ENCODE measurements at regions not wholly inside any gene's neighbourhood (a gene's known extent, or its start where the extent isn't known, plus 50 kb on each side); places are given as distances from the start of the nearest gene placed in this dataset.
"Not testable (repeated sequence)": the region's sequence is repeated elsewhere in the genome, so short reads cannot be mapped to it uniquely, and the experiment has no call there.

DNA sequence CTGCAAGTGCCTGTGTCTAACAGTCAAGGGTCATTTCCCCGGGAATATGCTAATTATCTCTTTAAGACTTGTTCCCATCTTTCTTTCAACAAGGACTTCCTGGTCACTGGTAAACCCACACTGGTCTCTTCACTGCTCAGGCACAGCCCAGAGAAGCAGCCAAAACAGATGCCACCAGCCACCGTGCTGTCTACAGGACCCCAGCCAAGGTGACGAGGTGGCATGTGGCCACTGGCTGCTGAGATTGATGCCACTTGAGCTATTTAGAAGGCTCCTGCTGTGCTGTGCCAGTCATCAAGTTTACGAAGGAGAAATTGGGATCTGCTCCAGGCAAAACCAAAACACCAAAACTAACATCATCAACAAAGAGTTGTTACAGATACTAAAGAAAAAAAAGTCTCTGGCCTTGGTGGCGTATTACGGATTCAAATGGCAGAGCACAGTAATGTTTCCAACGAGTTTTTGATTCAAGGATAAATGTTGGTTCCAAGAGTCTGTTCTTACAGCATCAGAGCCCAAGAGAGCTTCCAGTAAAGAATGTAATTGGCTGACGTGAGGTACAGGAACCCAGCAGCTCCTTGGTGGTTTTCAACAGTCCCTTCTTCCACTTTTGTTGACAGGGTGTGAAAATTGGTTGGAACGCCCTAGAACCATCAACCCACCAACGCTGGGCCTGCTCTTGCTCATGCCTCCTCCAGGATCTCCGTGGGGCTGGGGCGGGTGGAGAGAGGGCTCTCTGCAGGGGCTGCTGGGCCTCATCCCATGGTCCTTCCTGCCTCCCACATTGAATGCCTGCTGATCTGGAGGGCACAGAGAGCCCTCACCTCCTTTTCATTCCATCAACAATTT is 63.7 kb upstream of the ZCCHC2 start:
- no peak overlapping the region for H3K27ac ChIP-seq (ENCODE audit: poor library complexity, severe bottlenecking)
- TF ChIP-seq, protein P1, sequence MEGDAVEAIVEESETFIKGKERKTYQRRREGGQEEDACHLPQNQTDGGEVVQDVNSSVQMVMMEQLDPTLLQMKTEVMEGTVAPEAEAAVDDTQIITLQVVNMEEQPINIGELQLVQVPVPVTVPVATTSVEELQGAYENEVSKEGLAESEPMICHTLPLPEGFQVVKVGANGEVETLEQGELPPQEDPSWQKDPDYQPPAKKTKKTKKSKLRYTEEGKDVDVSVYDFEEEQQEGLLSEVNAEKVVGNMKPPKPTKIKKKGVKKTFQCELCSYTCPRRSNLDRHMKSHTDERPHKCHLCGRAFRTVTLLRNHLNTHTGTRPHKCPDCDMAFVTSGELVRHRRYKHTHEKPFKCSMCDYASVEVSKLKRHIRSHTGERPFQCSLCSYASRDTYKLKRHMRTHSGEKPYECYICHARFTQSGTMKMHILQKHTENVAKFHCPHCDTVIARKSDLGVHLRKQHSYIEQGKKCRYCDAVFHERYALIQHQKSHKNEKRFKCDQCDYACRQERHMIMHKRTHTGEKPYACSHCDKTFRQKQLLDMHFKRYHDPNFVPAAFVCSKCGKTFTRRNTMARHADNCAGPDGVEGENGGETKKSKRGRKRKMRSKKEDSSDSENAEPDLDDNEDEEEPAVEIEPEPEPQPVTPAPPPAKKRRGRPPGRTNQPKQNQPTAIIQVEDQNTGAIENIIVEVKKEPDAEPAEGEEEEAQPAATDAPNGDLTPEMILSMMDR (IDR thresholded peaks at IDR 0.05; ENCODE audit: poor library complexity, severe bottlenecking): no peak
- no peak overlapping the region for H3K4me3 ChIP-seq (ENCODE audit: severe bottlenecking)
- ATAC-seq (ENCODE audit: low read depth): no peak
- no peaks in the 10 kb centered on the region for H3K9me3 ChIP-seq (ENCODE audit: severe bottlenecking)
- no peaks in the 10 kb centered on the region for H3K4me1 ChIP-seq (ENCODE audit: insufficient read depth, poor library complexity, severe bottlenecking)
- no peaks in the 10 kb centered on the region for H3K27me3 ChIP-seq (ENCODE audit: insufficient read depth, poor library complexity, severe bottlenecking)
- no peak for DNase-seq (ENCODE audit: low spot score)
- no peaks in the 10 kb centered on the region for H3K36me3 ChIP-seq (ENCODE audit: low read depth)

DNA sequence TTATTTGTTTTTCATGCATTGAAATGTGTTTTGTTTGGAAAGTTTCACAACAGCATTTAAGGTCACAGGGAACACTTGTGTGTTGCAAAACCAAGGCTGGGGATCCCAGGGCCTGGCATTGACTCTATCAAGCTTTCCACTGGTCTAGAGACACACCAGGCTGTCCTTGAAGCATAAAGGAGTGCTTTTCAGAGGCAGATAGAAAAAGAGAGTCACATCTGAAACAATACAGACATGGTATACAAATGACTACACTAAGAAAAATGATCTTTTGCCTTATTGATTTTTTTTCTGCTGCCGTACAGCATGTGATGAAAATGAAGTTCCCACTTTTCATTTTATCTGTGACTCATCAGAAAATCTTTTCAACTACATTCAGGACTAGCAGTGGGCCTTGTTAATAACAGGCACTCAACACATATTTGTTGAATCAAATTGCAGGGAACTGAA is 61.9 kb upstream of the ZCCHC2 start:
- DNase-seq (ENCODE audit: low spot score) (no peak), ATAC-seq (ENCODE audit: low read depth) (no peak)
- H3K36me3 ChIP-seq (ENCODE audit: low read depth): no peaks in the 10 kb centered on the region
- H3K4me1 ChIP-seq (ENCODE audit: insufficient read depth, poor library complexity, severe bottlenecking): no peaks in the 10 kb centered on the region
- no peaks in the 10 kb centered on the region for H3K27me3 ChIP-seq (ENCODE audit: insufficient read depth, poor library complexity, severe bottlenecking)
- H3K9me3 ChIP-seq (ENCODE audit: severe bottlenecking): no peaks in the 10 kb centered on the region
- no peak overlapping the region for H3K4me3 ChIP-seq (ENCODE audit: severe bottlenecking)
- no peak overlapping the region for H3K27ac ChIP-seq (ENCODE audit: poor library complexity, severe bottlenecking)
- TF ChIP-seq, protein P1 (IDR thresholded peaks at IDR 0.05; ENCODE audit: poor library complexity, severe bottlenecking): no peak

DNA sequence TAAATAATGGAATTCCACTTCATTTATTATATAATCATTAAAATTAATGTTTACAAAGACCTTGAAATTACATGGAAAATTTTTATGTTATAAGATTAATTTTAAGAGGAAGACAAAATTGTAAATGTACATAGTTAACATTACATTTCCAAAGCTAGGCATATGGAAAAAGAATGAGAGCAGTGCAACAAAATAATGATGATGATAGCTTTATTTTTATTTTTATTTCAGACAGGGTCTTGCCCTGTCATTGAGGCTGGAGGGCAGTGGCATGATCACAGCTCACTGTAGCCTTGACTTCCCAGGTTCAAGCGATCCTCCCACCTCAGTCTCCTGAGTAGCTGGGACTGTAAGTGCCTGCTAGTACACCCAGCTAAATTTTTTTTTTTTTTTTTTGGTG is 61.2 kb upstream of the ZCCHC2 start:
- H3K4me3 ChIP-seq (ENCODE audit: severe bottlenecking): no peak overlapping the region
- H3K4me1 ChIP-seq (ENCODE audit: insufficient read depth, poor library complexity, severe bottlenecking): no peaks in the 10 kb centered on the region
- no peaks in the 10 kb centered on the region for H3K27me3 ChIP-seq (ENCODE audit: insufficient read depth, poor library complexity, severe bottlenecking)
- DNase-seq (ENCODE audit: low spot score): no peak
- TF ChIP-seq, protein P1 (IDR thresholded peaks at IDR 0.05; ENCODE audit: poor library complexity, severe bottlenecking): no peak
- H3K9me3 ChIP-seq (ENCODE audit: severe bottlenecking): no peaks in the 10 kb centered on the region
- no peak for ATAC-seq (ENCODE audit: low read depth)
- no peaks in the 10 kb centered on the region for H3K36me3 ChIP-seq (ENCODE audit: low read depth)
- H3K27ac ChIP-seq (ENCODE audit: poor library complexity, severe bottlenecking): no peak overlapping the region

DNA sequence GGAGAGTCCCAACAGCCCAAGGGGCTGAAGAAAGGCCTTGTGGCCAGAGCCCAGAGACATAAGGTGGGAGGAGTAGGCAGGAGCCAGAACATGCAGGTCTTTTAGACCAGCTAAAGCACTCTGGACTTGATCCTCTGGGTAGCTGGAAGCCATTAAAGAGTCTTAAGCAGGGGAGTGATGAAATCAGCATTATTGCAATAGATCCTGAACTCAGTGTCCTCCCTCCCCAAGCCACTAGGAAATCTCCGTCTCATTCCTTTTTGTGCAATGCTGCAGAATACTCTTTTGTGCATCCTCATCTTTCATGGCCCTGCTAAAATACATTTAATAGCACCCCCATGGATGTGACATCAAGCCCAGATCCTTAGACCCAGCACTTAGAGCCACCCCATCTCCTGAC is 58.6 kb upstream of the ZCCHC2 start:
- H3K36me3 ChIP-seq (ENCODE audit: low read depth): no peaks in the 10 kb centered on the region
- no peak for ATAC-seq (ENCODE audit: low read depth)
- no peaks in the 10 kb centered on the region for H3K9me3 ChIP-seq (ENCODE audit: severe bottlenecking)
- TF ChIP-seq, protein P1 (IDR thresholded peaks at IDR 0.05; ENCODE audit: poor library complexity, severe bottlenecking): no peak
- no peaks in the 10 kb centered on the region for H3K27me3 ChIP-seq (ENCODE audit: insufficient read depth, poor library complexity, severe bottlenecking)
- no peak overlapping the region for H3K27ac ChIP-seq (ENCODE audit: poor library complexity, severe bottlenecking)
- no peak for DNase-seq (ENCODE audit: low spot score)
- no peaks in the 10 kb centered on the region for H3K4me1 ChIP-seq (ENCODE audit: insufficient read depth, poor library complexity, severe bottlenecking)
- H3K4me3 ChIP-seq (ENCODE audit: severe bottlenecking): no peak overlapping the region

DNA sequence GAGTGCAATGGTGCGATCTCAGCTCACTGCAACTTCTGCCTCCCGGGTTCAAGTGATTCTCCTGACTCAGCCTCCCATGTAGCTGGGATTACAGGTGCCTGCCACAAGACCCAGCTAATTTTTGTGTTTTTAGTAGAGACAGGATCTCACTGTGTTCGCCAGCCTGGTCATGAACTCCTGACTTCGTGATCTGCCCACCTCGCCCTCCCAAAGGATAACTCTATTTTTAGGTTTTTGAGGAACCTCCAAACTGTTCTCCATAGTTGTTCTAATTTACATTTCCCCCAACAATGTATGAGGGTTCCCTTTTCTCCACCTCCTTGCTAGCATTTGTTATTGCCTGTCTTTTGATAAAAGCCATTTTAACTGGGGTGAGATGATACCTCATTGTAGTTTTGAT is 53.7 kb upstream of the ZCCHC2 start:
- H3K4me3 ChIP-seq (ENCODE audit: severe bottlenecking); DNase-seq (ENCODE audit: low spot score); H3K9me3 ChIP-seq (ENCODE audit: severe bottlenecking); H3K36me3 ChIP-seq (ENCODE audit: low read depth); ATAC-seq (ENCODE audit: low read depth); H3K27ac ChIP-seq (ENCODE audit: poor library complexity, severe bottlenecking); H3K27me3 ChIP-seq (ENCODE audit: insufficient read depth, poor library complexity, severe bottlenecking); H3K4me1 ChIP-seq (ENCODE audit: insufficient read depth, poor library complexity, severe bottlenecking): not testable (repeated sequence)

Data from RWPE2 (cell line).